ENCODE measurements at regions not wholly inside any gene's neighbourhood (a gene's known extent, or its start where the extent isn't known, plus 50 kb on each side); places are given as distances from the start of the nearest gene placed in this dataset.

- Histone ChIP-seq H3K9ac (ENCODE audit: low read depth, low read length) (no peak overlapping the region), H3K27me3 (ENCODE audit: control insufficient read depth, insufficient read depth, low read length) (no peaks in the 10 kb centered on the region), H3K36me3 (ENCODE audit: control insufficient read depth, insufficient read depth, low read length) (no peaks in the 10 kb centered on the region)
These were observed 91.3 kb upstream of the GPR45 start for GRCh38 chr2:105150231-105150630.

GRCh38 chr2:105154119-105154818, 87.3 kb upstream of the GPR45 start:
- no peaks in the 10 kb centered on the region for H3K36me3 ChIP-seq (ENCODE audit: control insufficient read depth, insufficient read depth, low read length)
- H3K9me3 ChIP-seq (ENCODE audit: control insufficient read depth, insufficient read depth, low read length): no peaks in the 10 kb centered on the region
- H3K4me1 ChIP-seq (ENCODE audit: control insufficient read depth, insufficient read depth, low read length): no peaks in the 10 kb centered on the region
- no peak overlapping the region for H3K27ac ChIP-seq (ENCODE audit: low read depth, low read length)
- no peak overlapping the region for H3K4me3 ChIP-seq (ENCODE audit: low read depth, low read length)
- H3K27me3 ChIP-seq (ENCODE audit: control insufficient read depth, insufficient read depth, low read length): no peaks in the 10 kb centered on the region
- no peak overlapping the region for H3K9ac ChIP-seq (ENCODE audit: low read depth, low read length)

More at GRCh38 chr2:105150231-105150630, 91.3 kb upstream of the GPR45 start:
- H3K4me1 ChIP-seq (ENCODE audit: control insufficient read depth, insufficient read depth, low read length): no peaks in the 10 kb centered on the region
- H3K9me3 ChIP-seq (ENCODE audit: control insufficient read depth, insufficient read depth, low read length): no peaks in the 10 kb centered on the region
- no peak overlapping the region for H3K4me3 ChIP-seq (ENCODE audit: low read depth, low read length)
- H3K27ac ChIP-seq (ENCODE audit: low read depth, low read length): no peak overlapping the region

- H3K4me3 ChIP-seq (ENCODE audit: low read depth, low read length): no peak overlapping the region
- H3K4me1 ChIP-seq (ENCODE audit: control insufficient read depth, insufficient read depth, low read length): no peaks in the 10 kb centered on the region
- H3K9ac ChIP-seq (ENCODE audit: low read depth, low read length): no peak overlapping the region
- H3K27me3 ChIP-seq (ENCODE audit: control insufficient read depth, insufficient read depth, low read length): no peaks in the 10 kb centered on the region
- no peaks in the 10 kb centered on the region for H3K36me3 ChIP-seq (ENCODE audit: control insufficient read depth, insufficient read depth, low read length)
- H3K9me3 ChIP-seq (ENCODE audit: control insufficient read depth, insufficient read depth, low read length): no peaks in the 10 kb centered on the region
- H3K27ac ChIP-seq (ENCODE audit: low read depth, low read length): no peak overlapping the region
These were observed 85.4 kb upstream of the GPR45 start for GRCh38 chr2:105156166-105156565.

- Histone ChIP-seq H3K9ac (ENCODE audit: low read depth, low read length) (no peak overlapping the region), H3K27ac (ENCODE audit: low read depth, low read length) (no peak overlapping the region), H3K36me3 (ENCODE audit: control insufficient read depth, insufficient read depth, low read length) (no peaks in the 10 kb centered on the region), H3K9me3 (ENCODE audit: control insufficient read depth, insufficient read depth, low read length) (no peaks in the 10 kb centered on the region; the same call in 1 of the 2 replicates), H3K4me3 (ENCODE audit: low read depth, low read length) (no peak overlapping the region), H3K4me1 (ENCODE audit: control insufficient read depth, insufficient read depth, low read length) (no peaks in the 10 kb centered on the region), H3K27me3 (ENCODE audit: control insufficient read depth, insufficient read depth, low read length) (no peaks in the 10 kb centered on the region)
These were observed 83.5 kb upstream of the GPR45 start for GRCh38 chr2:105158002-105158401.

- Histone ChIP-seq H3K27me3 (ENCODE audit: control insufficient read depth, insufficient read depth, low read length) (peaks cover 7% of the 10 kb centered on the region; the same call in 1 of the 2 replicates), H3K9me3 (ENCODE audit: control insufficient read depth, insufficient read depth, low read length) (no peaks in the 10 kb centered on the region; the same call in 1 of the 2 replicates), H3K4me1 (ENCODE audit: control insufficient read depth, insufficient read depth, low read length) (peaks cover 14% of the 10 kb centered on the region), H3K4me3 (ENCODE audit: low read depth, low read length) (no peak overlapping the region), H3K27ac (ENCODE audit: low read depth, low read length) (peak overlapping the region; percentile 55), H3K9ac (ENCODE audit: low read depth, low read length) (no peak overlapping the region), H3K36me3 (ENCODE audit: control insufficient read depth, insufficient read depth, low read length) (no peaks in the 10 kb centered on the region)
These were observed 74.9 kb upstream of the GPR45 start for GRCh38 chr2:105166688-105167087.

- no peak overlapping the region for H3K4me3 ChIP-seq (ENCODE audit: low read depth, low read length)
- no peaks in the 10 kb centered on the region for H3K36me3 ChIP-seq (ENCODE audit: control insufficient read depth, insufficient read depth, low read length)
- no peaks in the 10 kb centered on the region for H3K9me3 ChIP-seq (ENCODE audit: control insufficient read depth, insufficient read depth, low read length)
- H3K9ac ChIP-seq (ENCODE audit: low read depth, low read length): no peak overlapping the region
- peaks cover 14% of the 10 kb centered on the region for H3K4me1 ChIP-seq (ENCODE audit: control insufficient read depth, insufficient read depth, low read length)
- no peak overlapping the region for H3K27ac ChIP-seq (ENCODE audit: low read depth, low read length)
- H3K27me3 ChIP-seq (ENCODE audit: control insufficient read depth, insufficient read depth, low read length): peaks cover 7% of the 10 kb centered on the region; the same call in 1 of the 2 replicates
These were observed 73.0 kb upstream of the GPR45 start for GRCh38 chr2:105168543-105168942.

GRCh38 chr2:105175231-105175630, 66.3 kb upstream of the GPR45 start:
- H3K4me3 ChIP-seq (ENCODE audit: low read depth, low read length): no peak overlapping the region
- no peak overlapping the region for H3K9ac ChIP-seq (ENCODE audit: low read depth, low read length)
- no peak overlapping the region for H3K27ac ChIP-seq (ENCODE audit: low read depth, low read length)
- H3K36me3 ChIP-seq (ENCODE audit: control insufficient read depth, insufficient read depth, low read length): no peaks in the 10 kb centered on the region
- peaks cover 61% of the 10 kb centered on the region for H3K27me3 ChIP-seq (ENCODE audit: control insufficient read depth, insufficient read depth, low read length)
- H3K4me1 ChIP-seq (ENCODE audit: control insufficient read depth, insufficient read depth, low read length): peaks cover 16% of the 10 kb centered on the region
- H3K9me3 ChIP-seq (ENCODE audit: control insufficient read depth, insufficient read depth, low read length): no peaks in the 10 kb centered on the region

GRCh38 chr2:105176429-105176828, 65.1 kb upstream of the GPR45 start:
- Histone ChIP-seq H3K27me3 (ENCODE audit: control insufficient read depth, insufficient read depth, low read length) (peaks cover 61% of the 10 kb centered on the region), H3K4me1 (ENCODE audit: control insufficient read depth, insufficient read depth, low read length) (peaks cover 26% of the 10 kb centered on the region), H3K27ac (ENCODE audit: low read depth, low read length) (no peak overlapping the region), H3K36me3 (ENCODE audit: control insufficient read depth, insufficient read depth, low read length) (no peaks in the 10 kb centered on the region), H3K9me3 (ENCODE audit: control insufficient read depth, insufficient read depth, low read length) (no peaks in the 10 kb centered on the region), H3K4me3 (ENCODE audit: low read depth, low read length) (no peak overlapping the region), H3K9ac (ENCODE audit: low read depth, low read length) (no peak overlapping the region)

GRCh38 chr2:105177008-105177407, 64.5 kb upstream of the GPR45 start:
- H3K4me1 ChIP-seq (ENCODE audit: control insufficient read depth, insufficient read depth, low read length): peaks cover 26% of the 10 kb centered on the region
- no peaks in the 10 kb centered on the region for H3K36me3 ChIP-seq (ENCODE audit: control insufficient read depth, insufficient read depth, low read length)
- no peak overlapping the region for H3K9ac ChIP-seq (ENCODE audit: low read depth, low read length)
- no peaks in the 10 kb centered on the region for H3K9me3 ChIP-seq (ENCODE audit: control insufficient read depth, insufficient read depth, low read length)
- no peak overlapping the region for H3K27ac ChIP-seq (ENCODE audit: low read depth, low read length)
- H3K4me3 ChIP-seq (ENCODE audit: low read depth, low read length): no peak overlapping the region
- H3K27me3 ChIP-seq (ENCODE audit: control insufficient read depth, insufficient read depth, low read length): peaks cover 61% of the 10 kb centered on the region

- Histone ChIP-seq H3K27ac (ENCODE audit: low read depth, low read length) (peak overlapping the region; percentile 2), H3K4me1 (ENCODE audit: control insufficient read depth, insufficient read depth, low read length) (peaks cover 26% of the 10 kb centered on the region), H3K4me3 (ENCODE audit: low read depth, low read length) (no peak overlapping the region), H3K36me3 (ENCODE audit: control insufficient read depth, insufficient read depth, low read length) (no peaks in the 10 kb centered on the region), H3K9ac (ENCODE audit: low read depth, low read length) (no peak overlapping the region), H3K27me3 (ENCODE audit: control insufficient read depth, insufficient read depth, low read length) (peaks cover 61% of the 10 kb centered on the region), H3K9me3 (ENCODE audit: control insufficient read depth, insufficient read depth, low read length) (no peaks in the 10 kb centered on the region)
These were observed 63.8 kb upstream of the GPR45 start for GRCh38 chr2:105177536-105178254.

All from HUES48 (cell line).